ENCODE measurements at regions not wholly inside any gene's neighbourhood (a gene's known extent, or its start where the extent isn't known, plus 50 kb on each side); places are given as distances from the start of the nearest gene placed in this dataset.

DNA sequence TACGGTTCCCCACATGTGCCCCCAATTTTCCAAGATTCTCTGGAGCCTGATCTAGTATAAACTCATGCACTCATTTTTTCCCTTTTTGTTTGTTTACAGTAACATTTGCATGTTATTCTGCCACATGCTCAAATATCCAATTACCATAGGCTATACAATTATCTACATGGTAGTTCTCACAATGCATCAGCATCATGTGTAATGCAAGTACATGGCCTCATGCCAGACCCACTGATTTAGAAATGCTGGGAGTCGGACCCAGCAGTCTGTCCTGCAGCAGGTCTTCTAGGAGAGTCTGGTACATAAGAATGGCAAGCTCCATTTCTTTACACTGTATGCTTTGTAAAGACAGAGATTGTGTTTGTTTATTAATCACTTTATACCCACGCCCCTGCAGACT is 107.7 kb downstream of the CBLN2 start:
- Mint-ChIP-seq H3K27ac (no peak overlapping the region), H3K27me3 (ENCODE audit: low read depth in 3 of 3) (no peaks in the 10 kb centered on the region), H3K4me1 (no peaks in the 10 kb centered on the region), H3K36me3 (no peaks in the 10 kb centered on the region), H3K4me3 (no peak overlapping the region), H3K9me3 (peaks cover 0 to 4% (median 0%) of the 10 kb centered on the region in 7 donors)
- Histone ChIP-seq H3K9me3 (replicated peaks in 1 of 2; ENCODE audit: control insufficient read depth in 1 of 2, insufficient read depth in 1 of 2, low read length in 2 of 2) (no peaks in the 10 kb centered on the region), H3K4me3 (replicated peaks in 1 of 3; ENCODE audit: low read depth in 2 of 3, low read length in 3 of 3) (no peak overlapping the region), H3K4me2 (replicated peaks; ENCODE audit: extremely low read depth, low read length, poor library complexity, severe bottlenecking) (no peak overlapping the region), H3K27me3 (ENCODE audit: control insufficient read depth in 2 of 2, insufficient read depth in 2 of 2, low read length in 2 of 2) (no peaks in the 10 kb centered on the region), H3K4me1 (ENCODE audit: control insufficient read depth in 1 of 2, insufficient read depth in 2 of 2, low read length in 2 of 2) (no peaks in the 10 kb centered on the region), H2AFZ (ENCODE audit: insufficient read depth, low read depth, low read length, poor library complexity, severe bottlenecking) (no peak overlapping the region), H3K9ac (ENCODE audit: insufficient read depth, low read length, poor library complexity, severe bottlenecking) (no peak overlapping the region), H3K79me2 (ENCODE audit: insufficient read depth, low read length) (no peaks in the 10 kb centered on the region), H3K36me3 (replicated peaks in 1 of 2; ENCODE audit: control insufficient read depth in 1 of 2, insufficient read depth in 2 of 2, low read length in 2 of 2) (no peaks in the 10 kb centered on the region), H4K20me1 (ENCODE audit: insufficient read depth, low read length) (no peaks in the 10 kb centered on the region), H3K27ac (ENCODE audit: low read depth in 1 of 2, low read length in 2 of 2) (no peak overlapping the region)
- TF ChIP-seq, protein P1, sequence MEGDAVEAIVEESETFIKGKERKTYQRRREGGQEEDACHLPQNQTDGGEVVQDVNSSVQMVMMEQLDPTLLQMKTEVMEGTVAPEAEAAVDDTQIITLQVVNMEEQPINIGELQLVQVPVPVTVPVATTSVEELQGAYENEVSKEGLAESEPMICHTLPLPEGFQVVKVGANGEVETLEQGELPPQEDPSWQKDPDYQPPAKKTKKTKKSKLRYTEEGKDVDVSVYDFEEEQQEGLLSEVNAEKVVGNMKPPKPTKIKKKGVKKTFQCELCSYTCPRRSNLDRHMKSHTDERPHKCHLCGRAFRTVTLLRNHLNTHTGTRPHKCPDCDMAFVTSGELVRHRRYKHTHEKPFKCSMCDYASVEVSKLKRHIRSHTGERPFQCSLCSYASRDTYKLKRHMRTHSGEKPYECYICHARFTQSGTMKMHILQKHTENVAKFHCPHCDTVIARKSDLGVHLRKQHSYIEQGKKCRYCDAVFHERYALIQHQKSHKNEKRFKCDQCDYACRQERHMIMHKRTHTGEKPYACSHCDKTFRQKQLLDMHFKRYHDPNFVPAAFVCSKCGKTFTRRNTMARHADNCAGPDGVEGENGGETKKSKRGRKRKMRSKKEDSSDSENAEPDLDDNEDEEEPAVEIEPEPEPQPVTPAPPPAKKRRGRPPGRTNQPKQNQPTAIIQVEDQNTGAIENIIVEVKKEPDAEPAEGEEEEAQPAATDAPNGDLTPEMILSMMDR (IDR thresholded peaks at IDR 0.05): no peak
- intact Hi-C loops (cut with micrococcal nuclease): no loop called here
- DNase-seq: no peak
- 80% methylated on average over 2 of the region's 3 CpGs for WGBS (ENCODE audit: insufficient coverage)

- Histone ChIP-seq H3K27ac (ENCODE audit: low read depth in 1 of 2, low read length in 2 of 2) (no peak overlapping the region), H4K20me1 (ENCODE audit: insufficient read depth, low read length) (no peaks in the 10 kb centered on the region), H3K27me3 (ENCODE audit: control insufficient read depth in 2 of 2, insufficient read depth in 2 of 2, low read length in 2 of 2) (no peaks in the 10 kb centered on the region), H2AFZ (ENCODE audit: insufficient read depth, low read depth, low read length, poor library complexity, severe bottlenecking) (no peak overlapping the region), H3K9ac (ENCODE audit: insufficient read depth, low read length, poor library complexity, severe bottlenecking) (no peak overlapping the region), H3K79me2 (ENCODE audit: insufficient read depth, low read length) (no peaks in the 10 kb centered on the region), H3K36me3 (replicated peaks in 1 of 2; ENCODE audit: control insufficient read depth in 1 of 2, insufficient read depth in 2 of 2, low read length in 2 of 2) (no peaks in the 10 kb centered on the region), H3K4me2 (replicated peaks; ENCODE audit: extremely low read depth, low read length, poor library complexity, severe bottlenecking) (no peak overlapping the region), H3K9me3 (replicated peaks in 1 of 2; ENCODE audit: control insufficient read depth in 1 of 2, insufficient read depth in 1 of 2, low read length in 2 of 2) (peaks cover 0 to 5% of the 10 kb centered on the region in 2 donors), H3K4me1 (ENCODE audit: control insufficient read depth in 1 of 2, insufficient read depth in 2 of 2, low read length in 2 of 2) (no peaks in the 10 kb centered on the region), H3K4me3 (replicated peaks in 1 of 3; ENCODE audit: low read depth in 2 of 3, low read length in 3 of 3) (no peak overlapping the region)
- no peaks in the 10 kb centered on the region for H3K4me1 Mint-ChIP-seq
- no peaks in the 10 kb centered on the region for H3K36me3 Mint-ChIP-seq
- peaks cover 0 to 9% (median 3%) of the 10 kb centered on the region in 7 donors for H3K9me3 Mint-ChIP-seq
- DNase-seq: no peak
- intact Hi-C loops (cut with micrococcal nuclease): no loop called here
- TF ChIP-seq, protein P1 (IDR thresholded peaks at IDR 0.05): no peak
- WGBS (ENCODE audit: insufficient coverage): no CpG with 5 or more reads among the region's 5 CpGs
- H3K27me3 Mint-ChIP-seq (ENCODE audit: low read depth in 3 of 3): peaks cover 0 to 3% (median 0%) of the 10 kb centered on the region in 3 donors
- no peak overlapping the region for H3K27ac Mint-ChIP-seq
- no peak overlapping the region for H3K4me3 Mint-ChIP-seq
Observed at GRCh38 chr18:72433756-72434155, 110.4 kb downstream of the CBLN2 start.

All from CD14-positive monocyte (primary cell).